ENCODE measurements at regions not wholly inside any gene's neighbourhood (a gene's known extent, or its start where the extent isn't known, plus 50 kb on each side); places are given as distances from the start of the nearest gene placed in this dataset.

DNA sequence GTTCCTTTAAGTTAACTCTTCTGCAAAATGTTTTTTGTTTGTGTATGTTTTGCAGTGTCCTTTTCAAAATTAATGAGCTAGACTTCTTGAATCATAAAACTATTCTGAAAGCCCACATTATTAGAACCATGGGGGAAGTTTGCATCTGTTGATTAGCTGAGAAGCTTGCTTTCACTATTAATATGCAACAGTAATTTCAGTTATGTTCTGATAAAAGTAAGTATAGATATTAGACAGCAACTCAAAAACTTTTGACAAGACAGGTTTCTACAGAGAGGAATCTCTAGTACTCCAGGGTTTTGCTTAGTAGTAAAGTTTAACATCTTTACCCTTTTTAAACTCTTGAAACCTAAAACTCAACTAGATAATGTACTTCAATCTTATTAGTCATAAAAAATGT, 147.8 kb downstream of the UBE2E3 start:
- no peaks in the 10 kb centered on the region for H3K27me3 Mint-ChIP-seq (ENCODE audit: unreplicated experiment)
- no peak overlapping the region for H3K27ac Mint-ChIP-seq (ENCODE audit: unreplicated experiment)
- no peak for DNase-seq (ENCODE audit: low spot score)
- no peak overlapping the region for H3K4me3 Mint-ChIP-seq (ENCODE audit: unreplicated experiment)
- TF ChIP-seq, protein P1, sequence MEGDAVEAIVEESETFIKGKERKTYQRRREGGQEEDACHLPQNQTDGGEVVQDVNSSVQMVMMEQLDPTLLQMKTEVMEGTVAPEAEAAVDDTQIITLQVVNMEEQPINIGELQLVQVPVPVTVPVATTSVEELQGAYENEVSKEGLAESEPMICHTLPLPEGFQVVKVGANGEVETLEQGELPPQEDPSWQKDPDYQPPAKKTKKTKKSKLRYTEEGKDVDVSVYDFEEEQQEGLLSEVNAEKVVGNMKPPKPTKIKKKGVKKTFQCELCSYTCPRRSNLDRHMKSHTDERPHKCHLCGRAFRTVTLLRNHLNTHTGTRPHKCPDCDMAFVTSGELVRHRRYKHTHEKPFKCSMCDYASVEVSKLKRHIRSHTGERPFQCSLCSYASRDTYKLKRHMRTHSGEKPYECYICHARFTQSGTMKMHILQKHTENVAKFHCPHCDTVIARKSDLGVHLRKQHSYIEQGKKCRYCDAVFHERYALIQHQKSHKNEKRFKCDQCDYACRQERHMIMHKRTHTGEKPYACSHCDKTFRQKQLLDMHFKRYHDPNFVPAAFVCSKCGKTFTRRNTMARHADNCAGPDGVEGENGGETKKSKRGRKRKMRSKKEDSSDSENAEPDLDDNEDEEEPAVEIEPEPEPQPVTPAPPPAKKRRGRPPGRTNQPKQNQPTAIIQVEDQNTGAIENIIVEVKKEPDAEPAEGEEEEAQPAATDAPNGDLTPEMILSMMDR (IDR thresholded peaks at IDR 0.05; ENCODE audit: unreplicated experiment) = no peak
- no peaks in the 10 kb centered on the region for H3K36me3 Mint-ChIP-seq (ENCODE audit: low read depth, unreplicated experiment)
- H3K4me1 Mint-ChIP-seq (ENCODE audit: unreplicated experiment) = peaks cover 3% of the 10 kb centered on the region
- H3K9me3 Mint-ChIP-seq (ENCODE audit: unreplicated experiment) = no peaks in the 10 kb centered on the region

DNA sequence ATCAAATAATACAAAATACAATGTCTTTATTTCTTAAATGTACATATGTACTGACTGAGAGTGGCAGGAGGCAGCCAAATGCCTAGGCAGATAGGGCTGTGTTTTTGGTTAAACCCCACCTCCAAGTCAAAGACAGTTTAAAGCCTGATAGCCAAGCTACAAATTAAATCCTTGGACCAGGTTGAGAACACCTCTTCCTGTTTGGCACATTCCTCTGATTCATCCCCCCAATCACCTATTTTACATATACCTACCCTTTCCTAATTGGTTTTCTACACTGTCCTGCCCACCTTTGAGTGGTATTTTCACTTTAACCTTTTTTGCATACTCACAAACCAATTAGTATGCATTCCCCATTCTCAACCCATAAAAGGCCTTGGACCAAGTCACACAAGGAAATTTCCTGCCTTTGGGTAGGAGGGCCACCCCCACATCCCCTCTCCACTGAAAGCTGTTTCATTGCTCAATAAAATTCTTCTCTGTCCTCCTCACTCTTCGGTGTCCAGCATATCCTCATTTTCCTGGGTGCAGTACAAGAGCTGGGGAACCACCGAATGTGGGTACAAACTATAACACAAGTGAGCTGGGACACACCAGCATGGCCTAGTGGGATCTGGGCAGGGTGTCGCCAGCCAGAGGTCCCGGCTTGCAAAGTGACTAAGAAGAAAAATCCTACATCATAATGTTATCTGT, 149.1 kb downstream of the UBE2E3 start:
- no peak for DNase-seq (ENCODE audit: low spot score)
- no peaks in the 10 kb centered on the region for H3K27me3 Mint-ChIP-seq (ENCODE audit: unreplicated experiment)
- no peak overlapping the region for H3K27ac Mint-ChIP-seq (ENCODE audit: unreplicated experiment)
- no peaks in the 10 kb centered on the region for H3K36me3 Mint-ChIP-seq (ENCODE audit: low read depth, unreplicated experiment)
- H3K9me3 Mint-ChIP-seq (ENCODE audit: unreplicated experiment) = no peaks in the 10 kb centered on the region
- no peak overlapping the region for H3K4me3 Mint-ChIP-seq (ENCODE audit: unreplicated experiment)
- H3K4me1 Mint-ChIP-seq (ENCODE audit: unreplicated experiment) = peaks cover 1% of the 10 kb centered on the region
- TF ChIP-seq, protein P1 (IDR thresholded peaks at IDR 0.05; ENCODE audit: unreplicated experiment) = no peak

DNA sequence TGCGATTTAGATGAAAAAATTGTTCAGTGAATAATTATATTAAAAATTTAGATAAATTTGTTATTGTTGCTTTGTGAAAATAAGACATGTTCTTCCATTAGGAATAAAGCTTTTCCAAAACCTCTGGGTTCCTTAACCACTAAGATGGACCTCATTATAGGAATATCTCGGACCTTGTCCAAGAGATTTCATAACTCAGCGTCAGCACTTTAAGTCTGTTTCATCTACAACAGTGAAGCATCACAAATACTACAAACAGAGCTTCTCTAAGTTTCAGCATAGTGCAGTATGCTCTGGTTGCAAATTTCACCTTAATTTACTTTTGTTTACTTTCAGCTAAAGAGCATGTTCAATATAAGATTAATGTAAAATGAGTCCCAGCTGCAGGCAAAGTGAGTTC, 150.3 kb downstream of the UBE2E3 start:
- Mint-ChIP-seq H3K36me3 (ENCODE audit: low read depth, unreplicated experiment) (no peaks in the 10 kb centered on the region), H3K4me3 (ENCODE audit: unreplicated experiment) (no peak overlapping the region), H3K27me3 (ENCODE audit: unreplicated experiment) (no peaks in the 10 kb centered on the region), H3K27ac (ENCODE audit: unreplicated experiment) (no peak overlapping the region), H3K9me3 (ENCODE audit: unreplicated experiment) (no peaks in the 10 kb centered on the region), H3K4me1 (ENCODE audit: unreplicated experiment) (no peaks in the 10 kb centered on the region)
- TF ChIP-seq, protein P1 (IDR thresholded peaks at IDR 0.05; ENCODE audit: unreplicated experiment) = no peak
- DNase-seq (ENCODE audit: low spot score) = no peak

DNA sequence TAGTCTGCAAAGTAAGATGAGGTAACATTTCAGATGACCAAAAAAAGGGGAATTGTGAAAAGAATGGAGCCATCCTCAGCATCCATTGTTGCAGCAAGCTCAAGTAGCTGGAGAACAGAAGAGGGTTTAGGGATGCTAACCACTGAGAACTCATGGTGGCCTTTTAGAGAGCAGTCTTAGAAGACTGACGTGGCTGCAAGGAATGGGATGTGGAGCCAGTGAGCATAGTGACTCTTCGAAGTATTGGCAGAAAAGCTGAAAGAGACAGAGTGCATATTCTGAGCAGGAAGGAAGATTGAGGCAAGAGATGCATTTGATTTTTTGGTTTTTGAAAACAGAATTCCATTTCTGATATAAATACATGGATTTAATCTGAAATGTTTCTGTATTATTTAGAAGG, 151.2 kb downstream of the UBE2E3 start:
- Mint-ChIP-seq H3K27ac (ENCODE audit: unreplicated experiment) (no peak overlapping the region), H3K4me3 (ENCODE audit: unreplicated experiment) (no peak overlapping the region), H3K27me3 (ENCODE audit: unreplicated experiment) (no peaks in the 10 kb centered on the region), H3K36me3 (ENCODE audit: low read depth, unreplicated experiment) (no peaks in the 10 kb centered on the region), H3K9me3 (ENCODE audit: unreplicated experiment) (no peaks in the 10 kb centered on the region), H3K4me1 (ENCODE audit: unreplicated experiment) (no peaks in the 10 kb centered on the region)
- DNase-seq (ENCODE audit: low spot score) = no peak
- TF ChIP-seq, protein P1 (IDR thresholded peaks at IDR 0.05; ENCODE audit: unreplicated experiment) = no peak

DNA sequence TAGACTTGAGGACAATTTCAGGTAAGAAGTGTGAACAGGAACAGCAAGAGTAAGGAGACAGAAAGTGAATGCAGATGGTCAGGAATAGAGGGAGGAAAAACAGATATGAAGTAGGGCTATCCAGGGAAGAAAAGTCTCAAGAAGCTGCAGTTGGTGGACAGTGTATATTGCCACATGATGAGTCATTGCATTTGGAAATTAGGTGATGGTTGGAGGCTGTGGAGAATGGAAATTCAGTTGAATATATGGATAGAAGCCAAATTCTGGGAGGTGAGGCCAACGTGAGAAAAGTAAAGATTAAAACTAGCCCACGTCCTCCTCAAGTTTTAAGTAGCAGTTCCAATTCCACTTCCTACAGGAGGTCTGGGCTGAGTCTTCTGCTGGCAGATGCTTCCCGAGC, 158.4 kb downstream of the UBE2E3 start:
- H3K4me3 Mint-ChIP-seq (ENCODE audit: unreplicated experiment) = no peak overlapping the region
- no peak for DNase-seq (ENCODE audit: low spot score)
- TF ChIP-seq, protein P1 (IDR thresholded peaks at IDR 0.05; ENCODE audit: unreplicated experiment) = no peak
- H3K9me3 Mint-ChIP-seq (ENCODE audit: unreplicated experiment) = no peaks in the 10 kb centered on the region
- peaks cover 8% of the 10 kb centered on the region for H3K4me1 Mint-ChIP-seq (ENCODE audit: unreplicated experiment)
- no peaks in the 10 kb centered on the region for H3K36me3 Mint-ChIP-seq (ENCODE audit: low read depth, unreplicated experiment)
- H3K27me3 Mint-ChIP-seq (ENCODE audit: unreplicated experiment) = no peaks in the 10 kb centered on the region
- no peak overlapping the region for H3K27ac Mint-ChIP-seq (ENCODE audit: unreplicated experiment)
